B cell (primary cell): ENCODE measurements at regions not wholly inside any gene's neighbourhood (a gene's known extent, or its start where the extent isn't known, plus 50 kb on each side); places are given as distances from the start of the nearest gene placed in this dataset.

Source experiments
- ATAC-seq: fragments of 200-7000 bp; cut with Tn5 transposase; one replicate; pipeline ENCODE4 v1.10.0; 2021; ENCODE audit warnings: low read depth, mild to moderate bottlenecking, moderate number of reproducible peaks, moderate library complexity
- CTCF ChIA-PET: fragments of 350-600 bp; sonication (Branson Sonifier 250); formaldehyde crosslinking; loops from one replicate; lab custom pipeline; 2021; ENCODE audit warnings: antibody characterized with exemption, inconsistent platforms; lab: Charles Lee
- POLR2A ChIA-PET: fragments of 350-600 bp; sonication (Branson Sonifier 250); formaldehyde crosslinking; loops from one replicate; lab custom pipeline; 2021; ENCODE audit warnings: antibody characterized with exemption; lab: Charles Lee
- DNase-seq: peaks from one replicate; pipeline ENCODE4 v3.0.0; 2013
- H2AFZ ChIP-seq: 2 replicates; pipeline ENCODE4 v1.6.1; 2012; ENCODE audit warnings: mild to moderate bottlenecking, low read depth, low read length; ENCODE audit not compliant: insufficient read depth, poor library complexity, severe bottlenecking
- H3K27ac ChIP-seq, 2 donors: 1 replicate in 1 of 2; 2 replicates in 1 of 2; pipeline ENCODE4 v1.5.1; 2012 to 2013; ENCODE audit warnings: low read length in 2 of 2, mild to moderate bottlenecking in 2 of 2, moderate library complexity in 1 of 2
- H3K27me3 ChIP-seq, 4 experiments: fragments of 200-600 bp in 1 of 4; sonication (generic) in 1 of 4; replicated peaks in 1 of 4; 1 replicate in 2 of 4; 2 replicates in 2 of 4; pipeline versions ENCODE4 v1.6.1 to v1.7.0; 2013 to 2016; ENCODE audit warnings: low read length in 3 of 4, mild to moderate bottlenecking in 2 of 4, mixed read lengths in 1 of 4, moderate library complexity in 1 of 4; ENCODE audit not compliant: insufficient read depth in 4 of 4, control insufficient read depth in 3 of 4; ENCODE audit errors: control extremely low read depth in 1 of 4
- H3K36me3 ChIP-seq, 2 experiments: replicated peaks in 1 of 2; 1 replicate in 1 of 2; 2 replicates in 1 of 2; pipeline versions ENCODE4 v1.6.1 to v1.7.1; 2013; ENCODE audit warnings: low read length in 1 of 2; ENCODE audit not compliant: insufficient read depth in 2 of 2, control insufficient read depth in 1 of 2; ENCODE audit errors: control extremely low read depth in 1 of 2, extremely low read depth in 1 of 2
- H3K4me1 ChIP-seq, 2 donors: fragments of 200-600 bp in 1 of 2; sonication (generic) in 1 of 2; 1 replicate in 1 of 2; 2 replicates in 1 of 2; pipeline versions ENCODE4 v1.5.1 to v1.6.1; 2013 to 2017; ENCODE audit warnings: low read length in 2 of 2; ENCODE audit not compliant: control insufficient read depth in 2 of 2, insufficient read depth in 2 of 2
- H3K4me2 ChIP-seq: replicated peaks from 2 replicates; pipeline ENCODE3; 2012; ENCODE audit warnings: mild to moderate bottlenecking, low read depth, low read length; ENCODE audit not compliant: poor library complexity, severe bottlenecking
- H3K4me3 ChIP-seq, 5 experiments: fragments of 200-600 bp in 1 of 5; sonication (generic) in 1 of 5; 1 replicate in 3 of 5; 2 replicates in 2 of 5; pipeline versions ENCODE4 v1.5.1 to v1.7.0; 2011 to 2016; ENCODE audit warnings: low read length in 4 of 5, mild to moderate bottlenecking in 4 of 5, low read depth in 2 of 5, control low read depth in 1 of 5, moderate library complexity in 1 of 5; ENCODE audit not compliant: insufficient read depth in 1 of 5; ENCODE audit errors: control extremely low read depth in 1 of 5, extremely low read depth in 1 of 5
- H3K79me2 ChIP-seq: fragments of 200-600 bp; sonication (generic); one replicate; pipeline ENCODE4 v1.6.0; 2016; ENCODE audit warnings: low read length; ENCODE audit not compliant: control insufficient read depth, insufficient read depth
- H3K9ac ChIP-seq: fragments of 200-600 bp; sonication (generic); 2 replicates; pipeline ENCODE4 v1.6.1; 2017; ENCODE audit warnings: mild to moderate bottlenecking, low read length, moderate library complexity
- H3K9me3 ChIP-seq, 3 donors: one replicate each; pipeline versions ENCODE4 v1.6.1 to v1.7.1; 2013; ENCODE audit warnings: low read length in 2 of 3; ENCODE audit not compliant: control insufficient read depth in 2 of 3, insufficient read depth in 1 of 3; ENCODE audit errors: control extremely low read depth in 1 of 3
- H4K20me1 ChIP-seq: 2 replicates; pipeline ENCODE4 v1.6.0; 2012; ENCODE audit warnings: mild to moderate bottlenecking, low read length; ENCODE audit not compliant: insufficient read depth, control insufficient read depth, poor library complexity, severe bottlenecking
- H3K27ac Mint-ChIP-seq: one replicate; pipeline ENCODE4 v1.8.0; 2021; ENCODE audit warnings: mixed read lengths
- H3K27me3 Mint-ChIP-seq: one replicate; pipeline ENCODE4 v1.8.0; 2021; ENCODE audit warnings: mixed read lengths
- H3K4me1 Mint-ChIP-seq: one replicate; pipeline ENCODE4 v1.8.0; 2021; ENCODE audit warnings: mixed read lengths
- H3K4me3 Mint-ChIP-seq: one replicate; pipeline ENCODE4 v1.8.0; 2021; ENCODE audit warnings: mixed read lengths
- H3K9me3 Mint-ChIP-seq: one replicate; pipeline ENCODE4 v1.8.0; 2022; ENCODE audit warnings: mixed read lengths; ENCODE audit not compliant: insufficient read depth
- EZH2 ChIP-seq: IDR thresholded peaks from 2 replicates; pipeline ENCODE4 v1.6.1; 2012; ENCODE audit warnings: borderline replicate concordance, low read depth, mild to moderate bottlenecking, moderate library complexity, low read length; ENCODE audit not compliant: insufficient read depth, poor library complexity, severe bottlenecking
- WGBS: methylation state at CpG from one replicate; pipeline ENCODE4 v1.1.5; 2013; ENCODE audit warnings: missing lambda C conversion rate; ENCODE audit not compliant: insufficient coverage; 5-methylcytosine and 5-hydroxymethylcytosine counted together
- intact Hi-C: fragments of 100-400 bp; cut with micrococcal nuclease; formaldehyde crosslinking; loops from one replicate; pipeline ENCODE4 v1.10.0; 2022
- TF ChIP-seq, protein P1 (sequence below): fragments of 200-600 bp; IDR thresholded peaks from one replicate; pipeline ENCODE4 v1.8.0; 2022; ENCODE audit warnings: antibody characterized with exemption, mild to moderate bottlenecking

DNA sequence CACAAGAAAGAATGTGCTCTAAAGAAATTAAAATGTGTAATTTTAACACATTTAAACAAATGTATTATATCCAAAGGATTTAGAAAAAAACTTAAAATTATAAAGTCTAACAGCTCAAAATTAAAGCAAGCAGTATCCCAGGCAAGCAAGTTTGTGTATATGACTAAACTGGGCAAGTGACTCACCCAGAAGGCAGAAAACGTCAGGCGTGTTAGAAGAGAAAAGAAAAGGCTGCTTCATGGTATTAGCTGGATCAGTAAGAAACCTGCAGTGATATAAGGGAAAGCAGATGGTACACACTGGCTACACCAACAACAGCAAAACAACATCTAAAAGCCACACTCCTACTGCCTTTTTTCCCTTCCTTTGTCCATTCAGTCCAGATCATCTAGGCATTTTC is 250.6 kb upstream of the NDST3 start:
- Histone ChIP-seq H3K4me3 (no peak overlapping the region), H3K9ac (no peak overlapping the region), H3K27ac (no peak overlapping the region), H3K9me3 (no peaks in the 10 kb centered on the region), H3K4me1 (no peaks in the 10 kb centered on the region), H4K20me1 (no peaks in the 10 kb centered on the region), H3K4me2 (no peak overlapping the region), H3K79me2 (no peaks in the 10 kb centered on the region), H3K27me3 (no peaks in the 10 kb centered on the region), H3K36me3 (no peaks in the 10 kb centered on the region), H2AFZ (no peak overlapping the region)
- H3K4me3 Mint-ChIP-seq, result no peak overlapping the region
- no peak for DNase-seq
- ChIA-PET CTCF (no interaction called here), POLR2A (no interaction called here)
- no peak for ATAC-seq
- TF ChIP-seq, protein P1, sequence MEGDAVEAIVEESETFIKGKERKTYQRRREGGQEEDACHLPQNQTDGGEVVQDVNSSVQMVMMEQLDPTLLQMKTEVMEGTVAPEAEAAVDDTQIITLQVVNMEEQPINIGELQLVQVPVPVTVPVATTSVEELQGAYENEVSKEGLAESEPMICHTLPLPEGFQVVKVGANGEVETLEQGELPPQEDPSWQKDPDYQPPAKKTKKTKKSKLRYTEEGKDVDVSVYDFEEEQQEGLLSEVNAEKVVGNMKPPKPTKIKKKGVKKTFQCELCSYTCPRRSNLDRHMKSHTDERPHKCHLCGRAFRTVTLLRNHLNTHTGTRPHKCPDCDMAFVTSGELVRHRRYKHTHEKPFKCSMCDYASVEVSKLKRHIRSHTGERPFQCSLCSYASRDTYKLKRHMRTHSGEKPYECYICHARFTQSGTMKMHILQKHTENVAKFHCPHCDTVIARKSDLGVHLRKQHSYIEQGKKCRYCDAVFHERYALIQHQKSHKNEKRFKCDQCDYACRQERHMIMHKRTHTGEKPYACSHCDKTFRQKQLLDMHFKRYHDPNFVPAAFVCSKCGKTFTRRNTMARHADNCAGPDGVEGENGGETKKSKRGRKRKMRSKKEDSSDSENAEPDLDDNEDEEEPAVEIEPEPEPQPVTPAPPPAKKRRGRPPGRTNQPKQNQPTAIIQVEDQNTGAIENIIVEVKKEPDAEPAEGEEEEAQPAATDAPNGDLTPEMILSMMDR, result no peak
- no peak for TF ChIP-seq EZH2
- no peaks in the 10 kb centered on the region for H3K9me3 Mint-ChIP-seq
- H3K27me3 Mint-ChIP-seq, result no peaks in the 10 kb centered on the region
- WGBS, result 100% methylated on average over 2 of the region's 2 CpGs
- no peak overlapping the region for H3K27ac Mint-ChIP-seq
- intact Hi-C loops, result no loop called here
- no peaks in the 10 kb centered on the region for H3K4me1 Mint-ChIP-seq

DNA sequence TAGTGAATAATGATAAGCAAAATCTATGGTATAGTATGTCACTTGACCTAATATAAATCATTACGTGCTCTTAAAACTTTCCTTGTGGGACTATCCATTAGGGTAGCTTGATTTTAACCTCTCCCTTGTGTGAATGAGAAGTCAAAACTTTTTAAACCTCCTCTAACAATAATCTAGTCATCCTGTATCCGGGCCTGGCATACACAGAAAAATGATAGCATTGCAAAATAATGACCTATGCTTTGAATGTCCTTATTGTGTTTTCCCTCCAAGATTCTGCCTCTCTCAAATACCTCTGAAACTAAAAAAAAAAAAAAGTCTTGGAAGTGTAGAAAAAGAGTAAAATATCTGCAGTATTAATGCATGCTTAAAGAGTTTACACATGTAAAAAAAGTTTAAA is 250.0 kb upstream of the NDST3 start:
- no peaks in the 10 kb centered on the region for H3K79me2 ChIP-seq
- no peaks in the 10 kb centered on the region for H3K36me3 ChIP-seq
- no peaks in the 10 kb centered on the region for H3K9me3 ChIP-seq
- no peak overlapping the region for H3K4me3 ChIP-seq
- DNase-seq (no peak), ATAC-seq (no peak)
- Mint-ChIP-seq H3K9me3 (no peaks in the 10 kb centered on the region), H3K4me1 (no peaks in the 10 kb centered on the region), H3K4me3 (no peak overlapping the region), H3K27ac (no peak overlapping the region), H3K27me3 (no peaks in the 10 kb centered on the region)
- H3K4me1 ChIP-seq, result no peaks in the 10 kb centered on the region
- CTCF ChIA-PET, result no interaction called here
- no peak overlapping the region for H3K4me2 ChIP-seq
- H3K27me3 ChIP-seq, result no peaks in the 10 kb centered on the region
- no CpG with 5 or more reads among the region's 2 CpGs for WGBS
- TF ChIP-seq, protein P1, result no peak
- TF ChIP-seq EZH2, result no peak
- POLR2A ChIA-PET, result no interaction called here
- intact Hi-C loops, result no loop called here
- H4K20me1 ChIP-seq, result no peaks in the 10 kb centered on the region
- no peak overlapping the region for H3K27ac ChIP-seq
- no peak overlapping the region for H3K9ac ChIP-seq
- H2AFZ ChIP-seq, result no peak overlapping the region
